ENCODE measurements at regions not wholly inside any gene's neighbourhood (a gene's known extent, or its start where the extent isn't known, plus 50 kb on each side); places are given as distances from the start of the nearest gene placed in this dataset.

- no peak for TF ChIP-seq CTCF (IDR thresholded peaks at IDR 0.05)
- TF ChIP-seq POLR2A (IDR thresholded peaks at IDR 0.05), result no peak
Measured at GRCh38 chr4:184310171-184310567, 92.5 kb upstream of the ENPP6 start.
